ENCODE measurements at regions not wholly inside any gene's neighbourhood (a gene's known extent, or its start where the extent isn't known, plus 50 kb on each side); places are given as distances from the start of the nearest gene placed in this dataset.

DNA sequence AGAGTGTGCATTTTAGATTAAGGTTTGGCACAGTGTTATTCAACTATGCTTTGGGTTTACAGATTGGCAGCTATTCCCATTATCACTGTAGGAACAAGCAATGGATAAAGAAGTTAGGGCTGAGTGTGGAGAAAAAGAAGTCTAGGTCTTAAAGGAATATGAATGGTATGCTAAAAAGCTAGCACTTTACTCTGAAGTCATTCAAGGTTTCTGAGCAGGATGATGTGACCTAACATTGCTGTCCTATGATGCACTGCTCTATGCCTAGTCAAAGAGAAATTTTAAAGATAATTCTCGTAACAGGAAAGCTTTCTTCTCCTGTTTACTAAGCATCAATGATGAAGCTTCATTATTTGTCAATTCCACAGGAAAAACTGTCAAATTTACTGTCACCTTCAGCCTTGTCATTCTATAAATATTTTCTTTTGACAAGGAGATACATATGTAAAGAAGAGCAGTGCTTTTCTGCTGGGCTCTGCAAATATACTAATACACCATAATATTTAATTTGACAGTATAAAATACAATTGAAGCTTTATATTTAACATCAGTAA lies 476.1 kb upstream of the PTPRD start:
- DNase-seq (ENCODE audit: low read depth), result no peak
- no peak overlapping the region for H3K4me3 ChIP-seq (ENCODE audit: low read depth, low read length)
- no peak for TF ChIP-seq CTCF (conservative IDR thresholded peaks at IDR 0.05; ENCODE audit: low read depth, low read length)

- no peak for TF ChIP-seq CTCF (conservative IDR thresholded peaks at IDR 0.05; ENCODE audit: low read depth, low read length)
- H3K4me3 ChIP-seq (ENCODE audit: low read depth, low read length), result no peak overlapping the region
Observed at GRCh38 chr9:11092974-11093373, 480.2 kb upstream of the PTPRD start.

GRCh38 chr9:11097020-11097419 lies 484.2 kb upstream of the PTPRD start:
- no peak overlapping the region for H3K4me3 ChIP-seq (ENCODE audit: low read depth, low read length)
- TF ChIP-seq CTCF (conservative IDR thresholded peaks at IDR 0.05; ENCODE audit: low read depth, low read length), result no peak
- no peak for DNase-seq (ENCODE audit: low read depth)

More at GRCh38 chr9:11092974-11093373, 480.2 kb upstream of the PTPRD start:
- DNase-seq (ENCODE audit: low read depth), result no peak

- no peak overlapping the region for H3K4me3 ChIP-seq (ENCODE audit: low read depth, low read length)
- no peak for DNase-seq (ENCODE audit: low read depth)
Observed at GRCh38 chr9:11103525-11103924, 490.7 kb upstream of the PTPRD start.

DNA sequence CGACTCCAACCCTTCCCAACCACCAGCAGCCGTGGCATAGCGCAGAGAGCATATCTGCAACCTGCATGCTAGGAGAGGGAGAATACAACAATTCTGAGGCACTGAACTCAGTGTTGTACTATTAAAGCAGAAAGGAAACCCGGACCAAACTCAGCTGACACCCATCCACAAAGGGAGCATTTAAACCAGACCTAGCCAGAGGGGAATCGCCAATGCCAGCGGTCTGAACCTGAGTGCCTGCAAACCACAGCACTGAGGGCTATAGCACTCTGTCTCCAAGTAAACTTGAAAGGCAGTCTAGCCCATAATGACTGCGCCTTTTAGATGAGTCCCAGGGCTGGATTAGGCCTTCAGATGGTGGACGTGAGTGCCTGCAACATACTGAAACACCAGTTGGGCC lies 494.4 kb upstream of the PTPRD start:
- no peak for DNase-seq (ENCODE audit: low read depth)
- no peak overlapping the region for H3K4me3 ChIP-seq (ENCODE audit: low read depth, low read length)
- TF ChIP-seq CTCF (conservative IDR thresholded peaks at IDR 0.05; ENCODE audit: low read depth, low read length), result no peak

More at GRCh38 chr9:11103525-11103924, 490.7 kb upstream of the PTPRD start:
- no peak for TF ChIP-seq CTCF (conservative IDR thresholded peaks at IDR 0.05; ENCODE audit: low read depth, low read length)

GRCh38 chr9:11128156-11128555 lies 515.4 kb upstream of the PTPRD start:
- no peak for DNase-seq (ENCODE audit: low read depth)
- TF ChIP-seq CTCF (conservative IDR thresholded peaks at IDR 0.05; ENCODE audit: low read depth, low read length), result no peak
- H3K4me3 ChIP-seq (ENCODE audit: low read depth, low read length), result no peak overlapping the region

- H3K4me3 ChIP-seq (ENCODE audit: low read depth, low read length), result no peak overlapping the region
- DNase-seq (ENCODE audit: low read depth), result no peak
- no peak for TF ChIP-seq CTCF (conservative IDR thresholded peaks at IDR 0.05; ENCODE audit: low read depth, low read length)
Observed at GRCh38 chr9:11135851-11136250, 523.0 kb upstream of the PTPRD start.
